HEK293 (cell line): ENCODE measurements at regions not wholly inside any gene's neighbourhood (a gene's known extent, or its start where the extent isn't known, plus 50 kb on each side); places are given as distances from the start of the nearest gene placed in this dataset.

Experiments used
- CTCF ChIA-PET: fragments of 350-600 bp; formaldehyde crosslinking; extraction: SDS; loops from one replicate; lab custom pipeline; 2021; ENCODE audit warnings: antibody characterized with exemption; lab: Yijun Ruan, JAX
- POLR2A ChIA-PET: fragments of 300-600 bp; formaldehyde crosslinking; extraction: SDS; loops from one replicate; lab custom pipeline; 2020; ENCODE audit warnings: antibody characterized with exemption, inconsistent platforms; lab: Yijun Ruan, JAX
- H3K27ac ChIP-seq: fragments of 200-500 bp; sonication (Bioruptor generic); 2 replicates; pipeline ENCODE4 v1.5.1; 2014; ENCODE audit warnings: low read depth, low read length, control low read depth, inconsistent platforms; ENCODE audit errors: extremely low read depth
- H3K36me3 ChIP-seq, 2 experiments: fragments of 200-500 bp in 1 of 2; sonication (Bioruptor generic) in 1 of 2; 1 replicate in 1 of 2; 2 replicates in 1 of 2; pipeline ENCODE4 v1.5.1; 2014 to 2017; ENCODE audit warnings: inconsistent platforms in 2 of 2, low read length in 2 of 2; ENCODE audit not compliant: control insufficient read depth in 2 of 2, insufficient read depth in 1 of 2
- H3K4me1 ChIP-seq: fragments of 200-500 bp; sonication (Bioruptor generic); 2 replicates; pipeline ENCODE4 v1.5.1; 2014; ENCODE audit warnings: mild to moderate bottlenecking, low read length, inconsistent platforms; ENCODE audit not compliant: control insufficient read depth, insufficient read depth
- H3K4me3 ChIP-seq: 2 replicates; pipeline ENCODE4 v1.5.1; 2011; ENCODE audit warnings: low read depth, mild to moderate bottlenecking, control low read depth, low read length, moderate library complexity
- H3K9me3 ChIP-seq: fragments of 200-500 bp; sonication (Bioruptor generic); 2 replicates; pipeline ENCODE4 v1.5.1; 2014; ENCODE audit warnings: low read depth, low read length, inconsistent platforms; ENCODE audit not compliant: control insufficient read depth, insufficient read depth
- GLI4 ChIP-seq: fragments of 450-650 bp; formaldehyde crosslinking; IDR thresholded peaks from 2 replicates; pipeline ENCODE4 v1.5.1; 2016; ENCODE audit warnings: missing biosample characterization, missing genetic modification characterization
- HOXC10 ChIP-seq: sonication (generic); formaldehyde crosslinking; IDR thresholded peaks from 2 replicates; pipeline ENCODE4 v1.8.1; 2023; ENCODE audit warnings: mild to moderate bottlenecking, missing genetic modification reagents
- KLF7 ChIP-seq: fragments of 450-650 bp; formaldehyde crosslinking; IDR thresholded peaks from 2 replicates; pipeline ENCODE4 v1.5.1; 2016; ENCODE audit warnings: missing biosample characterization, missing genetic modification characterization, borderline replicate concordance
- MYNN ChIP-seq: fragments of 450-650 bp; formaldehyde crosslinking; IDR thresholded peaks from 2 replicates; pipeline ENCODE4 v1.5.1; 2016; ENCODE audit warnings: missing biosample characterization, missing genetic modification characterization, borderline replicate concordance
- OVOL3 ChIP-seq: fragments of 450-650 bp; formaldehyde crosslinking; IDR thresholded peaks from 2 replicates; pipeline ENCODE4 v1.5.1; 2016; ENCODE audit warnings: missing biosample characterization, missing genetic modification characterization
- SP3 ChIP-seq: fragments of 450-650 bp; formaldehyde crosslinking; IDR thresholded peaks from 2 replicates; pipeline ENCODE4 v1.5.1; 2016; ENCODE audit warnings: missing biosample characterization, missing genetic modification characterization
- ZBTB1 ChIP-seq: fragments of 450-650 bp; formaldehyde crosslinking; IDR thresholded peaks from 2 replicates; pipeline ENCODE4 v1.5.1; 2016; ENCODE audit warnings: missing biosample characterization, missing genetic modification characterization
- ZNF10 ChIP-seq: fragments of 450-650 bp; formaldehyde crosslinking; IDR thresholded peaks from 2 replicates; pipeline ENCODE4 v1.5.1; 2017; ENCODE audit warnings: missing biosample characterization, missing genetic modification characterization
- ZNF16 ChIP-seq: fragments of 450-650 bp; formaldehyde crosslinking; IDR thresholded peaks from 2 replicates; pipeline ENCODE4 v1.5.1; 2016; ENCODE audit warnings: low read depth, missing biosample characterization, missing genetic modification characterization
- ZNF223 ChIP-seq: fragments of 450-650 bp; formaldehyde crosslinking; IDR thresholded peaks from 2 replicates; pipeline ENCODE4 v1.5.1; 2016; ENCODE audit warnings: missing biosample characterization, missing genetic modification characterization
- ZNF292 ChIP-seq: fragments of 450-650 bp; formaldehyde crosslinking; IDR thresholded peaks from 2 replicates; pipeline ENCODE4 v1.5.1; 2016; ENCODE audit warnings: low read depth, missing biosample characterization, missing genetic modification characterization, borderline replicate concordance
- ZNF37A ChIP-seq: fragments of 450-650 bp; IDR thresholded peaks from 2 replicates; pipeline ENCODE4 v1.5.1; 2018; ENCODE audit warnings: missing biosample characterization, missing genetic modification characterization
- ZNF423 ChIP-seq: fragments of 450-650 bp; formaldehyde crosslinking; IDR thresholded peaks from 2 replicates; pipeline ENCODE4 v1.5.1; 2016; ENCODE audit warnings: missing biosample characterization, missing genetic modification characterization
- ZNF560 ChIP-seq: fragments of 450-650 bp; formaldehyde crosslinking; IDR thresholded peaks from 2 replicates; pipeline ENCODE4 v1.5.1; 2017; ENCODE audit warnings: missing biosample characterization, missing genetic modification characterization, borderline replicate concordance
- ZNF658 ChIP-seq: fragments of 450-650 bp; formaldehyde crosslinking; IDR thresholded peaks from 2 replicates; pipeline ENCODE4; 2016; ENCODE audit warnings: missing biosample characterization, missing genetic modification characterization
- ZNF660 ChIP-seq: fragments of 450-650 bp; IDR thresholded peaks from 2 replicates; pipeline ENCODE4 v1.5.1; 2018; ENCODE audit warnings: missing biosample characterization, mild to moderate bottlenecking, missing genetic modification characterization
- TF ChIP-seq, protein P1 (sequence below): fragments of 450-650 bp; formaldehyde crosslinking; IDR thresholded peaks from 2 replicates; pipeline ENCODE4 v1.5.1; 2016; ENCODE audit warnings: missing biosample characterization, missing genetic modification characterization, borderline replicate concordance
- TF ChIP-seq, protein P2 (sequence below): fragments of 450-650 bp; formaldehyde crosslinking; optimal IDR thresholded peaks from 2 replicates; pipeline ENCODE3; 2016; ENCODE audit warnings: missing biosample characterization, mild to moderate bottlenecking, missing genetic modification characterization
- TF ChIP-seq, protein P3 (sequence below): fragments of 450-650 bp; formaldehyde crosslinking; IDR thresholded peaks from 2 replicates; pipeline ENCODE4 v1.5.1; 2016; ENCODE audit warnings: missing biosample characterization, missing genetic modification characterization
- TF ChIP-seq, protein P4 (sequence below): fragments of 450-650 bp; formaldehyde crosslinking; IDR thresholded peaks from 2 replicates; pipeline ENCODE4 v1.5.1; 2016; ENCODE audit warnings: missing biosample characterization, missing genetic modification characterization
- TF ChIP-seq, protein P5 (sequence below): fragments of 450-650 bp; formaldehyde crosslinking; IDR thresholded peaks from 2 replicates; pipeline ENCODE4 v1.5.1; 2017; ENCODE audit warnings: missing biosample characterization, missing genetic modification characterization
- TF ChIP-seq, protein P6 (sequence below): fragments of 450-650 bp; IDR thresholded peaks from 2 replicates; pipeline ENCODE4 v1.5.1; 2018; ENCODE audit warnings: missing biosample characterization, missing genetic modification characterization
- TF ChIP-seq, protein P7 (sequence below): fragments of 450-650 bp; formaldehyde crosslinking; IDR thresholded peaks from 2 replicates; pipeline ENCODE4 v1.5.1; 2017; ENCODE audit warnings: missing biosample characterization, missing genetic modification characterization

DNA sequence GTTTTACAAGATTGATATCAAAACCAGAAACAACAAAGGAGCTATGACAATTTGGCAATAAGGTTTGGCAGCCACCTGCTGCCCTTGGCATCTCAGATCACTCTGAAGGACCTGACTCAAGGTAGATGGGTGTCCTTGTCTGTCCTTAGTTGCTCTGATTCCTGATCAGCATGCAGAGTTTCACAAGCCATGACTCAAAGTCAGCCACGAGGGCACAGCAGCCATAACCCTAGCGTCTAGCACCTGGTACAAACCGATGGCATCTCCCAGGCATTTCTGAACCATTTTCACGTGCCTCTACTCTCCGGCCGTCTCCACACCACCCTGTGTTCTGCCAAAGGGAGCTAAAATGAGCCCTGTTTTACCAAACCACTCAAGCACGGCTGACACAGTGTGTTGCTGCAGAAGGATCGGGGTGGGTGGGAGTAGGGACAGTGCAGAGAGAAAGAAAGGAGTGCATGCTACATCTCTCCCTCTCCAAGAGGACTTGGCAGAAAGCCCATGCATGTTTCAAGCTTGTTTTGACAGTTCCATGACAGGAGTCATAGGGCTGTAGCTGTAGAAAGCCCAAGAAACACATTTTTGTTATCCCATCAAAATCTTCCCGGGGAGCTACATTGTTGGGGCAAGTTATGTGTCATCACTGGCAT, 297.3 kb downstream of the ABCC12 start:
- CTCF ChIA-PET, result no interaction called here
- no peaks in the 10 kb centered on the region for H3K4me1 ChIP-seq
- no peaks in the 10 kb centered on the region for H3K9me3 ChIP-seq
- no peak for TF ChIP-seq ZNF660
- no peak for TF ChIP-seq ZNF16 (tag by site-specific recombination)
- no peak for TF ChIP-seq OVOL3
- no peak for TF ChIP-seq ZNF292 (tag by site-specific recombination)
- TF ChIP-seq, protein P1, sequence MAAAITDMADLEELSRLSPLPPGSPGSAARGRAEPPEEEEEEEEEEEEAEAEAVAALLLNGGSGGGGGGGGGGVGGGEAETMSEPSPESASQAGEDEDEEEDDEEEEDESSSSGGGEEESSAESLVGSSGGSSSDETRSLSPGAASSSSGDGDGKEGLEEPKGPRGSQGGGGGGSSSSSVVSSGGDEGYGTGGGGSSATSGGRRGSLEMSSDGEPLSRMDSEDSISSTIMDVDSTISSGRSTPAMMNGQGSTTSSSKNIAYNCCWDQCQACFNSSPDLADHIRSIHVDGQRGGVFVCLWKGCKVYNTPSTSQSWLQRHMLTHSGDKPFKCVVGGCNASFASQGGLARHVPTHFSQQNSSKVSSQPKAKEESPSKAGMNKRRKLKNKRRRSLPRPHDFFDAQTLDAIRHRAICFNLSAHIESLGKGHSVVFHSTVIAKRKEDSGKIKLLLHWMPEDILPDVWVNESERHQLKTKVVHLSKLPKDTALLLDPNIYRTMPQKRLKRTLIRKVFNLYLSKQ (tag by site-specific recombination), result no peak
- no peak for TF ChIP-seq MYNN (tag by site-specific recombination)
- TF ChIP-seq HOXC10 (CRISPR knock-in tag), result no peak
- TF ChIP-seq ZNF10 (tag by site-specific recombination), result no peak
- TF ChIP-seq, protein P2, sequence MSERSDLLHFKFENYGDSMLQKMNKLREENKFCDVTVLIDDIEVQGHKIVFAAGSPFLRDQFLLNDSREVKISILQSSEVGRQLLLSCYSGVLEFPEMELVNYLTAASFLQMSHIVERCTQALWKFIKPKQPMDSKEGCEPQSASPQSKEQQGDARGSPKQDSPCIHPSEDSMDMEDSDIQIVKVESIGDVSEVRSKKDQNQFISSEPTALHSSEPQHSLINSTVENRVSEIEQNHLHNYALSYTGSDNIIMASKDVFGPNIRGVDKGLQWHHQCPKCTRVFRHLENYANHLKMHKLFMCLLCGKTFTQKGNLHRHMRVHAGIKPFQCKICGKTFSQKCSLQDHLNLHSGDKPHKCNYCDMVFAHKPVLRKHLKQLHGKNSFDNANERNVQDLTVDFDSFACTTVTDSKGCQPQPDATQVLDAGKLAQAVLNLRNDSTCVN (tag by site-specific recombination), result no peak
- TF ChIP-seq ZNF560 (tag by site-specific recombination), result no peak
- no peak for TF ChIP-seq ZBTB1 (tag by site-specific recombination)
- TF ChIP-seq, protein P3, sequence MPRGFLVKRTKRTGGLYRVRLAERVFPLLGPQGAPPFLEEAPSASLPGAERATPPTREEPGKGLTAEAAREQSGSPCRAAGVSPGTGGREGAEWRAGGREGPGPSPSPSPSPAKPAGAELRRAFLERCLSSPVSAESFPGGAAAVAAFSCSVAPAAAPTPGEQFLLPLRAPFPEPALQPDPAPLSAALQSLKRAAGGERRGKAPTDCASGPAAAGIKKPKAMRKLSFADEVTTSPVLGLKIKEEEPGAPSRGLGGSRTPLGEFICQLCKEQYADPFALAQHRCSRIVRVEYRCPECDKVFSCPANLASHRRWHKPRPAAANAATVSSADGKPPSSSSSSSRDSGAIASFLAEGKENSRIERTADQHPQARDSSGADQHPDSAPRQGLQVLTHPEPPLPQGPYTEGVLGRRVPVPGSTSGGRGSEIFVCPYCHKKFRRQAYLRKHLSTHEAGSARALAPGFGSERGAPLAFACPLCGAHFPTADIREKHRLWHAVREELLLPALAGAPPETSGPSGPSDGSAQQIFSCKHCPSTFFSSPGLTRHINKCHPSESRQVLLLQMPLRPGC (tag by site-specific recombination), result no peak
- no peak for TF ChIP-seq SP3
- no peaks in the 10 kb centered on the region for H3K36me3 ChIP-seq
- no peak overlapping the region for H3K27ac ChIP-seq
- POLR2A ChIA-PET, result no interaction called here
- no peak overlapping the region for H3K4me3 ChIP-seq

DNA sequence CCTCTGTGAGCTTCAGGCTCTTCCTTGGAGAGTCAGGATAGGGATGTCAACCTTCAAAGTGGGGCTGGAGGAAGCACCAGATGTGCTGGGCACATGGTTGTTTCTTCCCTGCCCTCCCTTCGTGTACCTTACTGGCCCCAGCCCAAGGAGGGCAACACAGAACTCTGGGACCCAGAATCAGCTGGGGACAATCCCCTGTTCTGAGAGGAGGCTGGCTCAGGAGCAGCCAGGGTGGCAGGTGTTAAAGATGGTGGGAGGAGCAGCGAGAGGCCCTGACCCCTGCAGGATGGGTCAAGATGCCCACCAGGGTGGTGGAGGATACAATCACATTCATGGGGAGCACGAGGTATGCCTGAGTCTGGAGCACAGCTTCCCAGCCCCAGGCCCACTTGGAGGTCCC, 300.4 kb downstream of the ABCC12 start:
- CTCF ChIA-PET, result no interaction called here
- no peaks in the 10 kb centered on the region for H3K36me3 ChIP-seq
- TF ChIP-seq KLF7 (no peak), ZNF658 (tag by site-specific recombination) (no peak), ZNF37A (tag by site-specific recombination) (no peak), ZNF423 (tag by site-specific recombination) (no peak), ZNF223 (tag by site-specific recombination) (no peak), GLI4 (tag by site-specific recombination) (no peak)
- TF ChIP-seq, protein P4, sequence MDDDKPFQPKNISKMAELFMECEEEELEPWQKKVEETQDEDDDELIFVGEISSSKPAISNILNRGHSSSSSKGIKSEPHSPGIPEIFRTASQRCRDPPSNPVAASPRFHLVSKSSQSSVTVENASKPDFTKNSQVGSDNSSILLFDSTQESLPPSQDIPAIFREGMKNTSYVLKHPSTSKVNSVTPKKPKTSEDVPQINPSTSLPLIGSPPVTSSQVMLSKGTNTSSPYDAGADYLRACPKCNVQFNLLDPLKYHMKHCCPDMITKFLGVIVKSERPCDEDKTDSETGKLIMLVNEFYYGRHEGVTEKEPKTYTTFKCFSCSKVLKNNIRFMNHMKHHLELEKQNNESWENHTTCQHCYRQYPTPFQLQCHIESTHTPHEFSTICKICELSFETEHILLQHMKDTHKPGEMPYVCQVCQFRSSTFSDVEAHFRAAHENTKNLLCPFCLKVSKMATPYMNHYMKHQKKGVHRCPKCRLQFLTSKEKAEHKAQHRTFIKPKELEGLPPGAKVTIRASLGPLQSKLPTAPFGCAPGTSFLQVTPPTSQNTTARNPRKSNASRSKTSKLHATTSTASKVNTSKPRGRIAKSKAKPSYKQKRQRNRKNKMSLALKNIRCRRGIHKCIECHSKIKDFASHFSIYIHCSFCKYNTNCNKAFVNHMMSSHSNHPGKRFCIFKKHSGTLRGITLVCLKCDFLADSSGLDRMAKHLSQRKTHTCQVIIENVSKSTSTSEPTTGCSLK (tag by site-specific recombination), result no peak
- TF ChIP-seq, protein P5, sequence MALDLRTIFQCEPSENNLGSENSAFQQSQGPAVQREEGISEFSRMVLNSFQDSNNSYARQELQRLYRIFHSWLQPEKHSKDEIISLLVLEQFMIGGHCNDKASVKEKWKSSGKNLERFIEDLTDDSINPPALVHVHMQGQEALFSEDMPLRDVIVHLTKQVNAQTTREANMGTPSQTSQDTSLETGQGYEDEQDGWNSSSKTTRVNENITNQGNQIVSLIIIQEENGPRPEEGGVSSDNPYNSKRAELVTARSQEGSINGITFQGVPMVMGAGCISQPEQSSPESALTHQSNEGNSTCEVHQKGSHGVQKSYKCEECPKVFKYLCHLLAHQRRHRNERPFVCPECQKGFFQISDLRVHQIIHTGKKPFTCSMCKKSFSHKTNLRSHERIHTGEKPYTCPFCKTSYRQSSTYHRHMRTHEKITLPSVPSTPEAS (tag by site-specific recombination), result no peak
- TF ChIP-seq, protein P6, sequence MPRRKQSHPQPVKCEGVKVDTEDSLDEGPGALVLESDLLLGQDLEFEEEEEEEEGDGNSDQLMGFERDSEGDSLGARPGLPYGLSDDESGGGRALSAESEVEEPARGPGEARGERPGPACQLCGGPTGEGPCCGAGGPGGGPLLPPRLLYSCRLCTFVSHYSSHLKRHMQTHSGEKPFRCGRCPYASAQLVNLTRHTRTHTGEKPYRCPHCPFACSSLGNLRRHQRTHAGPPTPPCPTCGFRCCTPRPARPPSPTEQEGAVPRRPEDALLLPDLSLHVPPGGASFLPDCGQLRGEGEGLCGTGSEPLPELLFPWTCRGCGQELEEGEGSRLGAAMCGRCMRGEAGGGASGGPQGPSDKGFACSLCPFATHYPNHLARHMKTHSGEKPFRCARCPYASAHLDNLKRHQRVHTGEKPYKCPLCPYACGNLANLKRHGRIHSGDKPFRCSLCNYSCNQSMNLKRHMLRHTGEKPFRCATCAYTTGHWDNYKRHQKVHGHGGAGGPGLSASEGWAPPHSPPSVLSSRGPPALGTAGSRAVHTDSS (tag by site-specific recombination), result no peak
- TF ChIP-seq, protein P7, sequence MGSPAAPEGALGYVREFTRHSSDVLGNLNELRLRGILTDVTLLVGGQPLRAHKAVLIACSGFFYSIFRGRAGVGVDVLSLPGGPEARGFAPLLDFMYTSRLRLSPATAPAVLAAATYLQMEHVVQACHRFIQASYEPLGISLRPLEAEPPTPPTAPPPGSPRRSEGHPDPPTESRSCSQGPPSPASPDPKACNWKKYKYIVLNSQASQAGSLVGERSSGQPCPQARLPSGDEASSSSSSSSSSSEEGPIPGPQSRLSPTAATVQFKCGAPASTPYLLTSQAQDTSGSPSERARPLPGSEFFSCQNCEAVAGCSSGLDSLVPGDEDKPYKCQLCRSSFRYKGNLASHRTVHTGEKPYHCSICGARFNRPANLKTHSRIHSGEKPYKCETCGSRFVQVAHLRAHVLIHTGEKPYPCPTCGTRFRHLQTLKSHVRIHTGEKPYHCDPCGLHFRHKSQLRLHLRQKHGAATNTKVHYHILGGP (tag by site-specific recombination), result no peak

More for the DNA sequence above, 300.4 kb downstream of the ABCC12 start:
- Histone ChIP-seq H3K4me3 (no peak overlapping the region), H3K9me3 (no peaks in the 10 kb centered on the region), H3K27ac (no peak overlapping the region), H3K4me1 (no peaks in the 10 kb centered on the region)
- POLR2A ChIA-PET, result no interaction called here
